ENCODE measurements at regions not wholly inside any gene's neighbourhood (a gene's known extent, or its start where the extent isn't known, plus 50 kb on each side); places are given as distances from the start of the nearest gene placed in this dataset.

DNA sequence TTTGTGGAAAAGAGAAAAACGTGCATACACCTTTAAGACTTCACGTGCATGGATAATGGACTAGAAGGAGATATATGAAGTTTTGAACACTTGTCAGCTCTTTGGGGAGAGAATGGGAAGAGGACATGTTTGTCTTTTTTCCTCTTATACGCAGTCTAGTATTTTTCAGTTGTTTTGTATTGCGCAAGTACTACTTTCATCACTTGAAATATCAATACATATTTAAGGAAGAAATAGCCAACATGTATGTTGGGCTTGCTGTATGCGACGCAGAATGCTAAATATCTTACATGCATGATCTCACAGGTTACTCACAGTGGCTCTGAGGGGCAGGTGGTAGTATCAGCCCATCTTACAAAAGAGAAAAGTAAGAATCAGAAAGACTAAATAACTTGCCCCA lies 176.5 kb upstream of the RUNX1 start:
- TF ChIP-seq FOXM1 (IDR thresholded peaks at IDR 0.05; ENCODE audit: borderline replicate concordance, low read depth) (no peak), EP300 (IDR thresholded peaks at IDR 0.05; ENCODE audit: borderline replicate concordance) (no peak), RAD21 (IDR thresholded peaks at IDR 0.05; ENCODE audit: low read depth) (no peak), TAF1 (IDR thresholded peaks at IDR 0.05; ENCODE audit: low read depth) (no peak)
- TF ChIP-seq, protein P1, sequence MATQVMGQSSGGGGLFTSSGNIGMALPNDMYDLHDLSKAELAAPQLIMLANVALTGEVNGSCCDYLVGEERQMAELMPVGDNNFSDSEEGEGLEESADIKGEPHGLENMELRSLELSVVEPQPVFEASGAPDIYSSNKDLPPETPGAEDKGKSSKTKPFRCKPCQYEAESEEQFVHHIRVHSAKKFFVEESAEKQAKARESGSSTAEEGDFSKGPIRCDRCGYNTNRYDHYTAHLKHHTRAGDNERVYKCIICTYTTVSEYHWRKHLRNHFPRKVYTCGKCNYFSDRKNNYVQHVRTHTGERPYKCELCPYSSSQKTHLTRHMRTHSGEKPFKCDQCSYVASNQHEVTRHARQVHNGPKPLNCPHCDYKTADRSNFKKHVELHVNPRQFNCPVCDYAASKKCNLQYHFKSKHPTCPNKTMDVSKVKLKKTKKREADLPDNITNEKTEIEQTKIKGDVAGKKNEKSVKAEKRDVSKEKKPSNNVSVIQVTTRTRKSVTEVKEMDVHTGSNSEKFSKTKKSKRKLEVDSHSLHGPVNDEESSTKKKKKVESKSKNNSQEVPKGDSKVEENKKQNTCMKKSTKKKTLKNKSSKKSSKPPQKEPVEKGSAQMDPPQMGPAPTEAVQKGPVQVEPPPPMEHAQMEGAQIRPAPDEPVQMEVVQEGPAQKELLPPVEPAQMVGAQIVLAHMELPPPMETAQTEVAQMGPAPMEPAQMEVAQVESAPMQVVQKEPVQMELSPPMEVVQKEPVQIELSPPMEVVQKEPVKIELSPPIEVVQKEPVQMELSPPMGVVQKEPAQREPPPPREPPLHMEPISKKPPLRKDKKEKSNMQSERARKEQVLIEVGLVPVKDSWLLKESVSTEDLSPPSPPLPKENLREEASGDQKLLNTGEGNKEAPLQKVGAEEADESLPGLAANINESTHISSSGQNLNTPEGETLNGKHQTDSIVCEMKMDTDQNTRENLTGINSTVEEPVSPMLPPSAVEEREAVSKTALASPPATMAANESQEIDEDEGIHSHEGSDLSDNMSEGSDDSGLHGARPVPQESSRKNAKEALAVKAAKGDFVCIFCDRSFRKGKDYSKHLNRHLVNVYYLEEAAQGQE (IDR thresholded peaks at IDR 0.05; ENCODE audit: low read depth), result no peak

All from Ishikawa (cell line).